ACHN (cell line): ENCODE measurements at regions not wholly inside any gene's neighbourhood (a gene's known extent, or its start where the extent isn't known, plus 50 kb on each side); places are given as distances from the start of the nearest gene placed in this dataset.

ENCODE experiments used
- DNase-seq: peaks from one replicate; pipeline ENCODE4 v3.0.0-alpha.2; 2015
- in situ Hi-C: cut with HindIII; loops from 2 replicates; pipeline ENCODE4 v1.10.0; 2017; ENCODE audit warnings: low sequenced_read_pairs, low pct_ligation_motif_present, low pct_unique_long_range_greater_than_20kb

DNA sequence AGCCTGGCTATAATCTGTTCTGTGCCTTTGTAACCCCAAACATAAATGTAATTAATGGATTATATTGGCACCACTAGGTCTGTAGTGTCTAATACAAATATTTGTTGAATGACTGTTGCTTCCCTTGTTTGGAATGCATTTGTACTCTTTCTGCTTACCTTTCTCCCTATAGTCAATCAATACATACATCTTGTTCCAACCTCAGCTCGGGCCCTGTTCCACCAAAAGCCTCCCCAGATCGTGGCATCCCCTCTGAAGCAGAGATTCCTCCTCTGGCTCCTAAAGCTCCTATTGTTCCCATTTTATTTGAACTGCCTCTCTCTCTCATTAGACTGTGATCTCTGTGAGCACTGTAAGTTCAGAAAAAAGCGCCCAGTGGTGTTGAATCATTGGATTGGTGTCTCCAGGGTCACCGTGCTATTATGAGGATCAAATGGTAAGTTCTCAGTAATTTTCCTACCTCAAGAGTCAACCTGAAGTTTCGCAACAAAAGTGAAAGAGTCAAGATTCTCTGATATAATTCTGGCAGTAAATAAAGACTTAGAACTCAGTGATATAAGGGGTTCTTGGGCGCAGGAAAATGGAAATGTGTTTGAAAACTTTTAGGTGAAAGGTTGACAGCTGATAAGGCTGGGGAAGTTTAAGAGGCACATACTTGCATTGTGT, 151.5 kb downstream of the KLF5 start:
- in situ Hi-C loops, result no loop called here
- DNase-seq, result no peak

DNA sequence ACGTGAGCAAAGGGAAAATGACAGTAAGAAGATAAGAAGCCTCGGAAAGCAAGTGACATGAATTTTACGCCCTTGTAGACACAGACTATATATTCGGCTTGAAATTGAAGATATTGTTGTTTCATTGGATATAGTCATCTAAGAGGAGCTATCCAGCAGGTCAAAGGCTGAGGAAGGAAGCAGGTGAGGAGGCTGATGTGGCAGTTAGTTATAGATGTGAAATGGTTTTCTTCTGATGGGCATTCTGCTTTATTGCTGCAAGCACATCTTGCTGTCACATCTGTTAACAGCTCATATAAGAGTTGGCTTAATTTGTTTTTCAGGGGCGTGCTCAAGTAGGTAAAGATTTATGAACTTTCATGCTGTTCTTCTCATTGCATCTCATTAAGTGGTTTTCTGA, 146.1 kb downstream of the KLF5 start:
- in situ Hi-C loops, result no loop called here
- DNase-seq, result no peak

GRCh38 chr13:73201626-73202025, 142.8 kb downstream of the KLF5 start:
- DNase-seq, result no peak
- in situ Hi-C loops, result no loop called here

- DNase-seq, result no peak
- in situ Hi-C loops, result no loop called here
Observed at GRCh38 chr13:73198991-73199411, 140.2 kb downstream of the KLF5 start.

GRCh38 chr13:73195091-73195490, 136.3 kb downstream of the KLF5 start:
- no peak for DNase-seq
- in situ Hi-C loops, result no loop called here

DNA sequence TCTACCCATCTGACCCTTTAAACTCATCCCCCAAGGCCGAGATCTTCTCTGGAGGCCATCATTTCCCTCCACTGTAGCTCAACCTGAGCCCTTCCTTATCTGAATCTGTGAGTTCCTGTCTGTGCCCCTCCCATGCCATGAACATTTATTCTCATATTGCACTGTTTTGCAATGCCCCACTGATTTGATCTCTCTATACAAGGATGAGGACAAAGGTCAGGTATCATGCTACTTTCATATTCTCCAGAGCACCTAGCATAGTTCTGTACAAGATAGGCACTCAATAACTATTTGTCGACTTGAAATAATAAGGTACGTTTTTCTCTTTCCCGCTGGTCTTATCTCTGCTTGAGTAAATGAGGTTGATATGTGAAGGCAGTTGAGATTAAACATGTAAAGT, 135.5 kb downstream of the KLF5 start:
- no peak for DNase-seq
- in situ Hi-C loops, result no loop called here

GRCh38 chr13:73193554-73193953, 134.7 kb downstream of the KLF5 start:
- in situ Hi-C loops, result no loop called here

GRCh38 chr13:73190477-73190876, 131.7 kb downstream of the KLF5 start:
- in situ Hi-C loops, result no loop called here
- DNase-seq, result peak; percentile 2

More at GRCh38 chr13:73193554-73193953, 134.7 kb downstream of the KLF5 start:
- DNase-seq, result no peak

DNA sequence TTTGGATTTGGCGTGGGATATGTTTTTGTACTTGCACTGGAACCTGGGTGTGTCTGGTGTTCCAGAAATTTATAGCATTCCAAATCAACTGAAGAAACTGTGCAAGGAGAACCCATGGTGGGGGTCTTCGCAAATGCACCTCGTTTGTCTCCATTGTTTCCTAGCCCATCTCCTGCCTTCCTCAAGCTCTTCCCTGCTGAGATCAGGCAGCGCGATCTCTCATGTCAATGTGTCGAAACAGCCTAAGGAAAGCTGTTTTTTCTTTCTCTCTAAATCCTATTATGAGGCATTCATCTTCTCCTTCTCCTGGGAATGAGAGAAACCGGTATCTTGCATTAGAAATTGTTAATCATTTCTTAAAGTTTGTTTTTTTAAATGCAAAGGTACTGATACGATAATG, 131.0 kb downstream of the KLF5 start:
- DNase-seq, result peak; percentile 2
- in situ Hi-C loops, result no loop called here

DNA sequence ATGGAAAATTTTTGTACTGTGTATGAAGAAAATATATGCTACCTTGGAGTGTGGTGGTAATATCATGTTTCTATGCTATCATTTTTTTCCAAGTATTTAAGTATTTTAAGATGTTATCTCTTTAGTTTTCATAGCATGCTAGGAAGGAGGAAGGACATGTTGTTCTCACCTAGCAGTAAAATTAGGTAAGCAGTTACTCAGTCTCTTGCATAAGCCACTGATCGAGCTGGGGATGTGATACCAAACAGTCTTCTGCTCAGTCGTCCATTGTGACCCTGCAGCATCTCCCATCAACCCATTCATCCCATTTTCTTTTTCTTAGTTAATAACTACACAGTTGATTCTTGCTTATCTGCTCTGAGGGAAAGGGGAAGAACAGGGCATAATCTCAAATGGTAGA, 130.6 kb downstream of the KLF5 start:
- no peak for DNase-seq
- in situ Hi-C loops, result no loop called here

DNA sequence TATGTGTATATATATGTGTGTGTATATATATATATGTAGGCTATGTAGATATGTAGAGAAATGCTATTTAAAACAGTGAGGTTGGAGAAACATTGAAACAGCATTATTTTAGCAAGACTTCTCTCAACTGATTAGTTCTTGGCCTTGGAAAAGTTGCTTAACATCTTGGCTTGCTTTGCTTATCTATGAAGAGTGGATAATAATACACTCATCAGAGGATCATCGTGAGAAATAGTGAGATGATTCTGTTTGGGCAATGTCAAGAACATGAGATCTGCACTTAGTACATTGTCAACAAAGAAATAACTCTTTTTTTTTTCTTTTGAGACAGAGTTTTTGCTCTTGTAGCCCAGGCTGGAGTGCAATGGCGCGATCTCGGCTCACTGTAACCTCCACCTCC, 128.3 kb downstream of the KLF5 start:
- DNase-seq, result no peak
- in situ Hi-C loops, result no loop called here

- in situ Hi-C loops, result no loop called here
- no peak for DNase-seq
Observed at GRCh38 chr13:73179650-73180274, 121.0 kb downstream of the KLF5 start.

GRCh38 chr13:73177916-73178565, 119.2 kb downstream of the KLF5 start:
- in situ Hi-C loops, result no loop called here
- DNase-seq, result no peak

DNA sequence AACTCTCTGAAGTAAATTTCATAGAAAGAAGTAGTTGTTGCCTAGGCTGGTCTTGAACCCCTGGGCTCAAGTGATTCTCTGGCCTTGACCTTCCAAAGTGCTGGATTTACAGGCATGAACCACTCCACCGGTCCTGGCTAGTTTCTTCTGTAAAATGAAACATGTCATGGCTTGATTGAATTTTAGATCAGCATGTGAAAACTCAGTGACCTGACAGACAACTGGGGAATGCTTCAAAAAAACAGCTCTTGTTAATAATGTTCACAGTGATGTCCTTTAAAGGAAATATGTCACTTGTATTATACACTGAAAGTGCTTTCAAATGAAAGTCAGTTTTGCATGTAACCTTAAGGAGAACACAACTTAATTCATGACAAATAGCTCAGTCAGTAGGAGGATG, 118.2 kb downstream of the KLF5 start:
- DNase-seq, result no peak
- in situ Hi-C loops, result no loop called here

DNA sequence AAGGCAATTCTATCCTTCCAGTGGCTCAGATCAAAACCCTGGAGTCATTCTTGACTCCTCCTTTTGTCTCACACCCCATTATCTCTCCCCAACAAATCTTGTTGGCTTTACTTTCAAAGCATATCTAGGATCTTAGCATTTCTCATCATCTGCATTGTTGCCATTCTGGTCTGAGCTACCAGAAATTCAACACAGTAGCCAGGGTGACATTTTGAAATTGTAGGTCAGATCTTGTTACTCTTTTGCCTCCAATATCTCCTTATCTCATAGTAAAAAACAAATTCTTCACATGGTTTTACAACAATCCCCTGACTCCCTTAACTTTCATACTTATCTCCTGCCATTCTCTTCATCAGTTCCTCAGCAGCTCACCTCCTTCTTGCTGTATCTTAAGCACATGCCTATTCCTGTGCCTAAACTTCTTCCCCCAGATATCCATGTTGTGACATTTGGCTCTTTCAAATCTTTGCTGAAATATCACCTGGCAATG, 115.8 kb downstream of the KLF5 start:
- in situ Hi-C loops, result no loop called here
- DNase-seq, result no peak

- DNase-seq, result no peak
- in situ Hi-C loops, result no loop called here
Observed at GRCh38 chr13:73173279-73173811, 114.5 kb downstream of the KLF5 start.

DNA sequence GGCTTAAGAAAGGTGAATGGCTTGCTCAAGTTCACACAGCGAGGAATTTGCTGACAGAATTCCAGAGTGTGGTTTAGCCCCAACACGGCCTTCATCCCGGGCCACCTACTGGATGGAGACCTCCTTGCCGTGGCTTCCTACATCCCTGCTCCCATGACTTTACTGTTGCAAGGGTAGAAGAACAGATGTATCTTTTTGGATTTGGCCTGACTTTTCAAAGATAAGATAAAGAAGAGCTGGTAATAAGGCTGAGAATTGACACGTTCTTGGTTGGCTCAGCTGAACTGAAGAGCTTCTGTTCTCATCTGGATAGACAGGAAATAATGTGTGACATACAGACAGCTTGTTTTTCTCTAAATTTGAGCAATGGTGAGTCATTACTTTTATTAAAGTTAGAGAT, 113.1 kb downstream of the KLF5 start:
- in situ Hi-C loops, result no loop called here

DNA sequence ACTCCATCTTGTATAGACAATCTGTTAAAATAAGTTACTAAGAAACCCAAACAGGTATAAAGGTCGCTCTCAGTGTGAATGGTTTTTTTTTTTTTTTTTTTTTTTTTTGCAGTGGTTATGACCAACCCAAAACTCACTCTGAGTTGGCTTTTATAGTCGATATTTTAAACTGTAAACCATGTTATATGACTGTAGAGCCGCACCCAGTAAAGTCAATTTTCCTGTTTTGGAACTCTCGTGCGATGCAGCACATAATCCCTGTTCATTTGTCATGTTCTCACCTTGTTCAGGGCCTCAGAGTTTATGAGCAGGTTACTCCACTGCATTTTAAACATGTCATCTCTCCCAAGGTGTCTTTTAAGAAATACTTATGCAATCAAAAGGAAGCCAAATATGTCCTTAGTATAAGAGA, 112.5 kb downstream of the KLF5 start:
- DNase-seq, result no peak
- in situ Hi-C loops, result no loop called here

More for the DNA sequence above, 113.1 kb downstream of the KLF5 start:
- no peak for DNase-seq

- in situ Hi-C loops, result no loop called here
Observed at GRCh38 chr13:73169971-73170370, 111.2 kb downstream of the KLF5 start.

More at GRCh38 chr13:73169971-73170370, 111.2 kb downstream of the KLF5 start:
- no peak for DNase-seq
